GM21528 (cell line): ENCODE measurements at regions not wholly inside any gene's neighbourhood (a gene's known extent, or its start where the extent isn't known, plus 50 kb on each side); places are given as distances from the start of the nearest gene placed in this dataset.
"Not testable (repeated sequence)": the region's sequence is repeated elsewhere in the genome, so short reads cannot be mapped to it uniquely, and the experiment has no call there.

Experiments
- ATAC-seq: cut with Tn5 transposase; IDR thresholded peaks from one replicate; pipeline ENCODE4 v1.9.1; 2021; ENCODE audit warnings: mild to moderate bottlenecking, moderate library complexity; ENCODE audit not compliant: unreplicated experiment, low FRiP score

GRCh38 chr1:234810726-234811125, 200.7 kb upstream of the IRF2BP2 start:
- not testable (repeated sequence) for ATAC-seq

- not testable (repeated sequence) for ATAC-seq
These were observed 199.9 kb upstream of the IRF2BP2 start for GRCh38 chr1:234809854-234810245.

- not testable (repeated sequence) for ATAC-seq
These were observed 199.2 kb upstream of the IRF2BP2 start for GRCh38 chr1:234808943-234809853.

- ATAC-seq, result not testable (repeated sequence)
These were observed 198.5 kb upstream of the IRF2BP2 start for GRCh38 chr1:234808459-234808858.

- ATAC-seq, result not testable (repeated sequence)
These were observed 197.7 kb upstream of the IRF2BP2 start for GRCh38 chr1:234807705-234808104.

GRCh38 chr1:234802586-234802985, 192.6 kb upstream of the IRF2BP2 start:
- not testable (repeated sequence) for ATAC-seq

GRCh38 chr1:234801636-234802035, 191.7 kb upstream of the IRF2BP2 start:
- ATAC-seq, result not testable (repeated sequence)

- ATAC-seq, result not testable (repeated sequence)
These were observed 191.2 kb upstream of the IRF2BP2 start for GRCh38 chr1:234801147-234801546.

GRCh38 chr1:234800563-234800962, 190.6 kb upstream of the IRF2BP2 start:
- ATAC-seq, result not testable (repeated sequence)

GRCh38 chr1:234799021-234799689, 189.2 kb upstream of the IRF2BP2 start:
- ATAC-seq, result not testable (repeated sequence)

GRCh38 chr1:234797216-234797615, 187.2 kb upstream of the IRF2BP2 start:
- ATAC-seq, result not testable (repeated sequence)

- not testable (repeated sequence) for ATAC-seq
These were observed 186.4 kb upstream of the IRF2BP2 start for GRCh38 chr1:234796438-234796792.

GRCh38 chr1:234795711-234796437, 185.9 kb upstream of the IRF2BP2 start:
- not testable (repeated sequence) for ATAC-seq

GRCh38 chr1:234795007-234795406, 185.0 kb upstream of the IRF2BP2 start:
- ATAC-seq, result not testable (repeated sequence)

GRCh38 chr1:234794452-234794851, 184.5 kb upstream of the IRF2BP2 start:
- ATAC-seq, result not testable (repeated sequence)

GRCh38 chr1:234793924-234794323, 183.9 kb upstream of the IRF2BP2 start:
- not testable (repeated sequence) for ATAC-seq

GRCh38 chr1:234792221-234792864, 182.4 kb upstream of the IRF2BP2 start:
- ATAC-seq, result not testable (repeated sequence)

- not testable (repeated sequence) for ATAC-seq
These were observed 181.6 kb upstream of the IRF2BP2 start for GRCh38 chr1:234791615-234792014.

- not testable (repeated sequence) for ATAC-seq
These were observed 180.4 kb upstream of the IRF2BP2 start for GRCh38 chr1:234790333-234790732.

- not testable (repeated sequence) for ATAC-seq
These were observed 177.1 kb upstream of the IRF2BP2 start for GRCh38 chr1:234787011-234787584.
